ENCODE measurements at regions not wholly inside any gene's neighbourhood (a gene's known extent, or its start where the extent isn't known, plus 50 kb on each side); places are given as distances from the start of the nearest gene placed in this dataset.

DNA sequence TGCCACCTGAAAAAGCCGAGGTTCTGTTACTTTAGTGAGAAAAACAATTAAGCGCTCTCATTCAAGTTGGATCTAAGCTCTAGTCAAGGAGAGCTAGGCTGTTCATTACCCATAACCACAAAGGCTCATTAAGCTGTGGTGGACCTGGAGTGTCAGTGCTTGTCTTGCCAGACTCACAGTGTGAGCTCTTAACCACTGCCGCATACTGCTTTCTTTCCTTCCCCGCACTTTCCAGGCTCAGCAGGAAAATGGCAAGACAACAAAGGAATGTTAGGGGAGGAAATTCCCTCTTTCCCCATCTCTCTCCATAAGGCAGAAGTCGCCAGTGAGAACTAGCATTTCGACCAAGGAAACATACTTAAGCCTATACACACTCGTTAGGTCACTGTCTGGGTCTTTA lies 467.3 kb downstream of the ENC1 start:
- TF ChIP-seq ZXDB (tag by site-specific recombination; IDR thresholded peaks at IDR 0.05) (no peak), ZNF776 (tag by site-specific recombination; IDR thresholded peaks at IDR 0.05; ENCODE audit: borderline replicate concordance) (no peak), ZNF561 (tag by site-specific recombination; IDR thresholded peaks at IDR 0.05; ENCODE audit: borderline replicate concordance) (no peak), ZNF600 (tag by site-specific recombination; IDR thresholded peaks at IDR 0.05) (no peak), ZFP37 (tag by site-specific recombination; IDR thresholded peaks at IDR 0.05) (no peak), KLF10 (tag by site-specific recombination; IDR thresholded peaks at IDR 0.05) (no peak), ZNF354C (tag by site-specific recombination; IDR thresholded peaks at IDR 0.05; ENCODE audit: borderline replicate concordance, low read depth) (no peak)
- TF ChIP-seq, protein P1, sequence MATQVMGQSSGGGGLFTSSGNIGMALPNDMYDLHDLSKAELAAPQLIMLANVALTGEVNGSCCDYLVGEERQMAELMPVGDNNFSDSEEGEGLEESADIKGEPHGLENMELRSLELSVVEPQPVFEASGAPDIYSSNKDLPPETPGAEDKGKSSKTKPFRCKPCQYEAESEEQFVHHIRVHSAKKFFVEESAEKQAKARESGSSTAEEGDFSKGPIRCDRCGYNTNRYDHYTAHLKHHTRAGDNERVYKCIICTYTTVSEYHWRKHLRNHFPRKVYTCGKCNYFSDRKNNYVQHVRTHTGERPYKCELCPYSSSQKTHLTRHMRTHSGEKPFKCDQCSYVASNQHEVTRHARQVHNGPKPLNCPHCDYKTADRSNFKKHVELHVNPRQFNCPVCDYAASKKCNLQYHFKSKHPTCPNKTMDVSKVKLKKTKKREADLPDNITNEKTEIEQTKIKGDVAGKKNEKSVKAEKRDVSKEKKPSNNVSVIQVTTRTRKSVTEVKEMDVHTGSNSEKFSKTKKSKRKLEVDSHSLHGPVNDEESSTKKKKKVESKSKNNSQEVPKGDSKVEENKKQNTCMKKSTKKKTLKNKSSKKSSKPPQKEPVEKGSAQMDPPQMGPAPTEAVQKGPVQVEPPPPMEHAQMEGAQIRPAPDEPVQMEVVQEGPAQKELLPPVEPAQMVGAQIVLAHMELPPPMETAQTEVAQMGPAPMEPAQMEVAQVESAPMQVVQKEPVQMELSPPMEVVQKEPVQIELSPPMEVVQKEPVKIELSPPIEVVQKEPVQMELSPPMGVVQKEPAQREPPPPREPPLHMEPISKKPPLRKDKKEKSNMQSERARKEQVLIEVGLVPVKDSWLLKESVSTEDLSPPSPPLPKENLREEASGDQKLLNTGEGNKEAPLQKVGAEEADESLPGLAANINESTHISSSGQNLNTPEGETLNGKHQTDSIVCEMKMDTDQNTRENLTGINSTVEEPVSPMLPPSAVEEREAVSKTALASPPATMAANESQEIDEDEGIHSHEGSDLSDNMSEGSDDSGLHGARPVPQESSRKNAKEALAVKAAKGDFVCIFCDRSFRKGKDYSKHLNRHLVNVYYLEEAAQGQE (tag by site-specific recombination; IDR thresholded peaks at IDR 0.05) = no peak
- TF ChIP-seq, protein P2, sequence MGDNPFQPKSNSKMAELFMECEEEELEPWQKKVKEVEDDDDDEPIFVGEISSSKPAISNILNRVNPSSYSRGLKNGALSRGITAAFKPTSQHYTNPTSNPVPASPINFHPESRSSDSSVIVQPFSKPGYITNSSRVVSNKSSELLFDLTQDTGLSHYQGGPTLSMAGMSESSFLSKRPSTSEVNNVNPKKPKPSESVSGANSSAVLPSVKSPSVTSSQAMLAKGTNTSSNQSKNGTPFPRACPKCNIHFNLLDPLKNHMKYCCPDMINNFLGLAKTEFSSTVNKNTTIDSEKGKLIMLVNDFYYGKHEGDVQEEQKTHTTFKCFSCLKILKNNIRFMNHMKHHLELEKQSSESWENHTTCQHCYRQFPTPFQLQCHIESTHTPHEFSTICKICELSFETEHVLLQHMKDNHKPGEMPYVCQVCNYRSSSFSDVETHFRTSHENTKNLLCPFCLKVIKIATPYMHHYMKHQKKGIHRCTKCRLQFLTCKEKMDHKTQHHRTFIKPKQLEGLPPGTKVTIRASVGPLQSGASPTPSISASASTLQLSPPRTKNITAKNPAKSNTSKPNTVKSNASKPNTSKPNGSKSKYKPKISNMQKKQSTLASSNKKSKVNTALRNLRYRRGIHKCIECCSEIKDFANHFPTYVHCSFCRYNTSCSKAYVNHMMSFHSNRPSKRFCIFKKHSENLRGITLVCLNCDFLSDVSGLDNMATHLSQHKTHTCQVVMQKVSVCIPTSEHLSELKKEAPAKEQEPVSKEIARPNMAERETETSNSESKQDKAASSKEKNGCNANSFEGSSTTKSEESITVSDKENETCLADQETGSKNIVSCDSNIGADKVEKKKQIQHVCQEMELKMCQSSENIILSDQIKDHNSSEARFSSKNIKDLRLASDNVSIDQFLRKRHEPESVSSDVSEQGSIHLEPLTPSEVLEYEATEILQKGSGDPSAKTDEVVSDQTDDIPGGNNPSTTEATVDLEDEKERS (tag by site-specific recombination; IDR thresholded peaks at IDR 0.05) = no peak
- TF ChIP-seq, protein P3, sequence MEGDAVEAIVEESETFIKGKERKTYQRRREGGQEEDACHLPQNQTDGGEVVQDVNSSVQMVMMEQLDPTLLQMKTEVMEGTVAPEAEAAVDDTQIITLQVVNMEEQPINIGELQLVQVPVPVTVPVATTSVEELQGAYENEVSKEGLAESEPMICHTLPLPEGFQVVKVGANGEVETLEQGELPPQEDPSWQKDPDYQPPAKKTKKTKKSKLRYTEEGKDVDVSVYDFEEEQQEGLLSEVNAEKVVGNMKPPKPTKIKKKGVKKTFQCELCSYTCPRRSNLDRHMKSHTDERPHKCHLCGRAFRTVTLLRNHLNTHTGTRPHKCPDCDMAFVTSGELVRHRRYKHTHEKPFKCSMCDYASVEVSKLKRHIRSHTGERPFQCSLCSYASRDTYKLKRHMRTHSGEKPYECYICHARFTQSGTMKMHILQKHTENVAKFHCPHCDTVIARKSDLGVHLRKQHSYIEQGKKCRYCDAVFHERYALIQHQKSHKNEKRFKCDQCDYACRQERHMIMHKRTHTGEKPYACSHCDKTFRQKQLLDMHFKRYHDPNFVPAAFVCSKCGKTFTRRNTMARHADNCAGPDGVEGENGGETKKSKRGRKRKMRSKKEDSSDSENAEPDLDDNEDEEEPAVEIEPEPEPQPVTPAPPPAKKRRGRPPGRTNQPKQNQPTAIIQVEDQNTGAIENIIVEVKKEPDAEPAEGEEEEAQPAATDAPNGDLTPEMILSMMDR (tag by site-specific recombination; IDR thresholded peaks at IDR 0.05) = no peak

Measured in HEK293 (cell line).